ENCODE measurements at regions not wholly inside any gene's neighbourhood (a gene's known extent, or its start where the extent isn't known, plus 50 kb on each side); places are given as distances from the start of the nearest gene placed in this dataset.

DNA sequence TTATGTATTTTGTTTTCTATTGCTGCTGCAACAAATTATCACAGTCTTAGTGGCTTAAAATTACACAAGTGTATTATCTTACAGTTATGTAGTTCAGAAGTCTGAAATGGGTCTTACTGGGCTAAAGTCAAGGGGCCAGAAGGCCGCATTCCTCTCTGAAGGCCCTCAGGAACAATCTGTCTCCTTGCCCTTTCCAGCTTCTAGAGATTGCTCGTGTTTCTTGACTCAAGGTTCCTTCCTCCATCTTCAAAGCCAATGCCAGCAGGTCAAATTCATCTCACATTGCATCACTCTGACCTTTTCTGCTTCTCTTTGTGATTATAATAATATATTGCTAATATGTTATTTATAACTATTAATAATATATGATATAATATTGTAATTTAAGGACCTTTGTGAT, 97.1 kb downstream of the DIRAS3 start:
- no peak for TF ChIP-seq EZH2 (IDR thresholded peaks at IDR 0.05; ENCODE audit: borderline replicate concordance, low read depth, low read length, poor library complexity, severe bottlenecking)
- TF ChIP-seq, protein P1, sequence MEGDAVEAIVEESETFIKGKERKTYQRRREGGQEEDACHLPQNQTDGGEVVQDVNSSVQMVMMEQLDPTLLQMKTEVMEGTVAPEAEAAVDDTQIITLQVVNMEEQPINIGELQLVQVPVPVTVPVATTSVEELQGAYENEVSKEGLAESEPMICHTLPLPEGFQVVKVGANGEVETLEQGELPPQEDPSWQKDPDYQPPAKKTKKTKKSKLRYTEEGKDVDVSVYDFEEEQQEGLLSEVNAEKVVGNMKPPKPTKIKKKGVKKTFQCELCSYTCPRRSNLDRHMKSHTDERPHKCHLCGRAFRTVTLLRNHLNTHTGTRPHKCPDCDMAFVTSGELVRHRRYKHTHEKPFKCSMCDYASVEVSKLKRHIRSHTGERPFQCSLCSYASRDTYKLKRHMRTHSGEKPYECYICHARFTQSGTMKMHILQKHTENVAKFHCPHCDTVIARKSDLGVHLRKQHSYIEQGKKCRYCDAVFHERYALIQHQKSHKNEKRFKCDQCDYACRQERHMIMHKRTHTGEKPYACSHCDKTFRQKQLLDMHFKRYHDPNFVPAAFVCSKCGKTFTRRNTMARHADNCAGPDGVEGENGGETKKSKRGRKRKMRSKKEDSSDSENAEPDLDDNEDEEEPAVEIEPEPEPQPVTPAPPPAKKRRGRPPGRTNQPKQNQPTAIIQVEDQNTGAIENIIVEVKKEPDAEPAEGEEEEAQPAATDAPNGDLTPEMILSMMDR (conservative IDR thresholded peaks at IDR 0.05; ENCODE audit: low read depth, low read length) = no peak
